GM21723 (cell line): ENCODE measurements at regions not wholly inside any gene's neighbourhood (a gene's known extent, or its start where the extent isn't known, plus 50 kb on each side); places are given as distances from the start of the nearest gene placed in this dataset.
"Not testable (repeated sequence)": the region's sequence is repeated elsewhere in the genome, so short reads cannot be mapped to it uniquely, and the experiment has no call there.

Source experiments
- ATAC-seq: cut with Tn5 transposase; IDR thresholded peaks from one replicate; pipeline ENCODE4 v1.9.1; 2021; ENCODE audit warnings: mild to moderate bottlenecking, moderate library complexity; ENCODE audit not compliant: unreplicated experiment

GRCh38 chr3:16768014-16768413 lies 116.7 kb upstream of the PLCL2 start:
- no peak for ATAC-seq

- no peak for ATAC-seq
Measured at GRCh38 chr3:16768956-16769355, 115.8 kb upstream of the PLCL2 start.

GRCh38 chr3:16769525-16769924 lies 115.2 kb upstream of the PLCL2 start:
- no peak for ATAC-seq

- no peak for ATAC-seq
Measured at GRCh38 chr3:16770021-16770420, 114.7 kb upstream of the PLCL2 start.

GRCh38 chr3:16770792-16771191 lies 114.0 kb upstream of the PLCL2 start:
- ATAC-seq = no peak

GRCh38 chr3:16773594-16773993 lies 111.2 kb upstream of the PLCL2 start:
- not testable (repeated sequence) for ATAC-seq

- not testable (repeated sequence) for ATAC-seq
Measured at GRCh38 chr3:16774536-16774935, 110.2 kb upstream of the PLCL2 start.

GRCh38 chr3:16784973-16785372 lies 99.8 kb upstream of the PLCL2 start:
- ATAC-seq = no peak

- ATAC-seq = no peak
Measured at GRCh38 chr3:16785465-16785864, 99.3 kb upstream of the PLCL2 start.

- no peak for ATAC-seq
Measured at GRCh38 chr3:16788440-16789056, 96.2 kb upstream of the PLCL2 start.

GRCh38 chr3:16789344-16790120 lies 95.2 kb upstream of the PLCL2 start:
- ATAC-seq = no peak

- no peak for ATAC-seq
Measured at GRCh38 chr3:16790432-16791400, 94.0 kb upstream of the PLCL2 start.

- no peak for ATAC-seq
Measured at GRCh38 chr3:16793321-16793720, 91.4 kb upstream of the PLCL2 start.

- no peak for ATAC-seq
Measured at GRCh38 chr3:16794257-16794656, 90.5 kb upstream of the PLCL2 start.

- no peak for ATAC-seq
Measured at GRCh38 chr3:16795581-16795980, 89.2 kb upstream of the PLCL2 start.

GRCh38 chr3:16797831-16798230 lies 86.9 kb upstream of the PLCL2 start:
- no peak for ATAC-seq

- no peak for ATAC-seq
Measured at GRCh38 chr3:16798738-16799137, 86.0 kb upstream of the PLCL2 start.

- ATAC-seq = no peak
Measured at GRCh38 chr3:16800361-16800760, 84.4 kb upstream of the PLCL2 start.

GRCh38 chr3:16801223-16801622 lies 83.5 kb upstream of the PLCL2 start:
- no peak for ATAC-seq

GRCh38 chr3:16801698-16802097 lies 83.1 kb upstream of the PLCL2 start:
- no peak for ATAC-seq

GRCh38 chr3:16802389-16802788 lies 82.4 kb upstream of the PLCL2 start:
- peak; percentile 75 for ATAC-seq
